HG02623 (cell line): ENCODE measurements at regions not wholly inside any gene's neighbourhood (a gene's known extent, or its start where the extent isn't known, plus 50 kb on each side); places are given as distances from the start of the nearest gene placed in this dataset.
"Not testable (repeated sequence)": the region's sequence is repeated elsewhere in the genome, so short reads cannot be mapped to it uniquely, and the experiment has no call there.

Experiments
- ATAC-seq: cut with Tn5 transposase; IDR thresholded peaks from one replicate; pipeline ENCODE4 v1.9.1; 2021; ENCODE audit warnings: moderate library complexity; ENCODE audit not compliant: unreplicated experiment

- ATAC-seq, result no peak
These were observed 171.1 kb downstream of the ZNF621 start for GRCh38 chr3:40695848-40696247.

- ATAC-seq, result not testable (repeated sequence)
These were observed 173.9 kb downstream of the ZNF621 start for GRCh38 chr3:40698611-40699010.

GRCh38 chr3:40701016-40701588 is 176.3 kb downstream of the ZNF621 start:
- ATAC-seq, result no peak

GRCh38 chr3:40704224-40704623 is 179.5 kb downstream of the ZNF621 start:
- no peak for ATAC-seq

GRCh38 chr3:40705663-40706062 is 180.9 kb downstream of the ZNF621 start:
- ATAC-seq, result no peak

GRCh38 chr3:40713306-40713705 is 188.5 kb downstream of the ZNF621 start:
- no peak for ATAC-seq

- no peak for ATAC-seq
These were observed 189.0 kb downstream of the ZNF621 start for GRCh38 chr3:40713795-40714194.

GRCh38 chr3:40714771-40715345 is 190.1 kb downstream of the ZNF621 start:
- ATAC-seq, result no peak

- no peak for ATAC-seq
These were observed 190.8 kb downstream of the ZNF621 start for GRCh38 chr3:40715551-40715950.

- ATAC-seq, result no peak
These were observed 192.7 kb downstream of the ZNF621 start for GRCh38 chr3:40717471-40717870.

GRCh38 chr3:40718209-40718608 is 193.4 kb downstream of the ZNF621 start:
- peak; percentile 17 for ATAC-seq

- ATAC-seq, result peak; percentile 86
These were observed 193.9 kb downstream of the ZNF621 start for GRCh38 chr3:40718681-40719080.

GRCh38 chr3:40719660-40720287 is 195.0 kb downstream of the ZNF621 start:
- no peak for ATAC-seq

GRCh38 chr3:40720341-40720740 is 195.6 kb downstream of the ZNF621 start:
- ATAC-seq, result no peak

GRCh38 chr3:40720863-40721262 is 196.1 kb downstream of the ZNF621 start:
- no peak for ATAC-seq

- ATAC-seq, result no peak
These were observed 198.4 kb downstream of the ZNF621 start for GRCh38 chr3:40723083-40723660.

- ATAC-seq, result no peak
These were observed 200.3 kb downstream of the ZNF621 start for GRCh38 chr3:40725031-40725430.

- ATAC-seq, result no peak
These were observed 206.7 kb downstream of the ZNF621 start for GRCh38 chr3:40731445-40731844.

GRCh38 chr3:40736943-40737342 is 212.2 kb downstream of the ZNF621 start:
- no peak for ATAC-seq

- no peak for ATAC-seq
These were observed 212.6 kb downstream of the ZNF621 start for GRCh38 chr3:40737343-40737742.

GRCh38 chr3:40739971-40740370 is 215.2 kb downstream of the ZNF621 start:
- no peak for ATAC-seq

GRCh38 chr3:40741729-40742128 is 217.0 kb downstream of the ZNF621 start:
- no peak for ATAC-seq
